ENCODE measurements at regions not wholly inside any gene's neighbourhood (a gene's known extent, or its start where the extent isn't known, plus 50 kb on each side); places are given as distances from the start of the nearest gene placed in this dataset.

DNA sequence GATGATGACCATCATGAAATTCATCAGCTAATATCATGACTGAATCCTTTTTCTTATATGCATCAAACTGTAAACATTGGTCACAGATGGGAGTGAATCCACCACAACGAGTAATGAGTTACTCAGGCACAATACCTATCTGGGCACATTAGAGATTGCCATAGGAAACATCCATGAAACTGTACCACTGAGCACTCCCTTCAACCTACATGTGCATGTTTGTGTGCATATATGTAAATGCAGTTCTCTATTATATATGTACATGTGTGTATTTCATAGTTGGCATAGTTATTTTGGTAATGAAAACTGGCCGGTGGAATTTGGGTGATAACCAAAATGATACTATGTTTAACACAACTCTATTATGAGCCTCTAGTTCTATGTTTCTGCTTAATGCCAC, 387.3 kb upstream of the ARRDC3 start:
- TF ChIP-seq, protein P1, sequence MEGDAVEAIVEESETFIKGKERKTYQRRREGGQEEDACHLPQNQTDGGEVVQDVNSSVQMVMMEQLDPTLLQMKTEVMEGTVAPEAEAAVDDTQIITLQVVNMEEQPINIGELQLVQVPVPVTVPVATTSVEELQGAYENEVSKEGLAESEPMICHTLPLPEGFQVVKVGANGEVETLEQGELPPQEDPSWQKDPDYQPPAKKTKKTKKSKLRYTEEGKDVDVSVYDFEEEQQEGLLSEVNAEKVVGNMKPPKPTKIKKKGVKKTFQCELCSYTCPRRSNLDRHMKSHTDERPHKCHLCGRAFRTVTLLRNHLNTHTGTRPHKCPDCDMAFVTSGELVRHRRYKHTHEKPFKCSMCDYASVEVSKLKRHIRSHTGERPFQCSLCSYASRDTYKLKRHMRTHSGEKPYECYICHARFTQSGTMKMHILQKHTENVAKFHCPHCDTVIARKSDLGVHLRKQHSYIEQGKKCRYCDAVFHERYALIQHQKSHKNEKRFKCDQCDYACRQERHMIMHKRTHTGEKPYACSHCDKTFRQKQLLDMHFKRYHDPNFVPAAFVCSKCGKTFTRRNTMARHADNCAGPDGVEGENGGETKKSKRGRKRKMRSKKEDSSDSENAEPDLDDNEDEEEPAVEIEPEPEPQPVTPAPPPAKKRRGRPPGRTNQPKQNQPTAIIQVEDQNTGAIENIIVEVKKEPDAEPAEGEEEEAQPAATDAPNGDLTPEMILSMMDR (IDR thresholded peaks at IDR 0.05 in 8 of 11, conservative IDR thresholded peaks at IDR 0.05 in 3 of 11) = no peak
- TF ChIP-seq POLR2AphosphoS5 (IDR thresholded peaks at IDR 0.05) (no peak), POLR2A (IDR thresholded peaks at IDR 0.05) (no peak)

Measured in spleen (tissue), 7 donors.